ENCODE measurements at regions not wholly inside any gene's neighbourhood (a gene's known extent, or its start where the extent isn't known, plus 50 kb on each side); places are given as distances from the start of the nearest gene placed in this dataset.

DNA sequence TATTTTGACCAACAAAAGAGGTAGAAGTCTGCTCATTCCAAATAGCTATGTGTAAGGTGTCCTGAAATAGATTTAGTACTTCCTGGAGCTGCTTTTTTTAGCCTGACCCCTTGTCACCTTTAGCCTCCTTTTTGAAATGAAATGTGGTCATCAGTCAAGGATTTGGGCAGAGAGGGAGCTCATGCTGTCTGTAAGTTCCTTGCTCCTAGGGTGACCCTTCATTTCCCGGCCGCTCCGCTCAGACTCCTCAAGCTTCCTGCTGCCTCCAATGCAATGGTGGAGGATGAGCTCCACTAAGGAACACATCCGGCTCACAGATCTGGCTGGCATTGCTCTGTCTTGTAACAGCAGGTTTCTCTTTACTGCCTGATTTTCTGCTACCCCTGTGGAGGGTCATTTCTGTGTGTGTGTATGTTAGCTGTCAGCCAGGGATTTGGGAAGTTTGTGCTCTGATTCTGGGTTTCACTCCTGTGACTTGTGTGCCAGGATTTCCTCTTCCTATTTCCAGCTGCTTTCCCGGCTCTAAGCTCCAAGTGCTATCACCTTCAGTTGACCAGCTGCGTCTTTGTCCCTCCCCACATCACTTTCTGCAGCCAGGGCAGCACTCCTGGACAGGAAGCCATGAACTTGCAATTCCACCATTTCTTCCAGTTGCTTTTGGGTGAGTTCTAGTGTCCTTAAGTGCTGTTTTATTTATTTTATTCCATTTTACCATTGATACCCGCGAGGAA, 265.9 kb downstream of the ICE1 start:
- no peaks in the 10 kb centered on the region for H3K27me3 ChIP-seq
- DNase-seq = no peak

DNA sequence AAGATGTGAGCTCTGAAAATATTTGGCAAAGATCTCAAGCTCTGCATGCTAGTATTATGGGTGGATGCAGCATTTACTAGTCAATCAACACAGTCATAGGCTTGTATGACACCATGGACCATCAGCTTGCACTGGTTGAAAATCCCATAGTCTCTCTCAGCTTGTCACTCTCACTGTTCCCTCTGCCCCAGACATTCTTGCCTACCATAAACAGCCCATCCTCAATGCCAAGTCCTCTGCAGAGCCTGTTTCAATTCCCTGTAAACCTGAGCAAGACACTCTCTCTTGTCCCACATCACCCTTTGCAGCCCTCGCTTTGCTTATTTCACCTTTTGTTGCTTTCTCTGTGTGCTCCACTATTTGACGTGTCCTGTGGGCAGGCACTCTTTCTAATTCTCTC, 264.6 kb downstream of the ICE1 start:
- Histone ChIP-seq H3K4me3 (no peak overlapping the region), H3K27me3 (no peaks in the 10 kb centered on the region), H3K36me3 (no peaks in the 10 kb centered on the region), H3K9me3 (no peaks in the 10 kb centered on the region), H3K27ac (no peak overlapping the region), H3K4me1 (no peaks in the 10 kb centered on the region)
- no peak for DNase-seq
- TF ChIP-seq, protein P1, sequence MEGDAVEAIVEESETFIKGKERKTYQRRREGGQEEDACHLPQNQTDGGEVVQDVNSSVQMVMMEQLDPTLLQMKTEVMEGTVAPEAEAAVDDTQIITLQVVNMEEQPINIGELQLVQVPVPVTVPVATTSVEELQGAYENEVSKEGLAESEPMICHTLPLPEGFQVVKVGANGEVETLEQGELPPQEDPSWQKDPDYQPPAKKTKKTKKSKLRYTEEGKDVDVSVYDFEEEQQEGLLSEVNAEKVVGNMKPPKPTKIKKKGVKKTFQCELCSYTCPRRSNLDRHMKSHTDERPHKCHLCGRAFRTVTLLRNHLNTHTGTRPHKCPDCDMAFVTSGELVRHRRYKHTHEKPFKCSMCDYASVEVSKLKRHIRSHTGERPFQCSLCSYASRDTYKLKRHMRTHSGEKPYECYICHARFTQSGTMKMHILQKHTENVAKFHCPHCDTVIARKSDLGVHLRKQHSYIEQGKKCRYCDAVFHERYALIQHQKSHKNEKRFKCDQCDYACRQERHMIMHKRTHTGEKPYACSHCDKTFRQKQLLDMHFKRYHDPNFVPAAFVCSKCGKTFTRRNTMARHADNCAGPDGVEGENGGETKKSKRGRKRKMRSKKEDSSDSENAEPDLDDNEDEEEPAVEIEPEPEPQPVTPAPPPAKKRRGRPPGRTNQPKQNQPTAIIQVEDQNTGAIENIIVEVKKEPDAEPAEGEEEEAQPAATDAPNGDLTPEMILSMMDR (IDR thresholded peaks at IDR 0.05) = no peak
- no peak for TF ChIP-seq POLR2A (IDR thresholded peaks at IDR 0.05)

More for the DNA sequence above, 265.9 kb downstream of the ICE1 start:
- H3K36me3 ChIP-seq = no peaks in the 10 kb centered on the region
- H3K4me1 ChIP-seq = no peaks in the 10 kb centered on the region
- H3K27ac ChIP-seq = no peak overlapping the region
- no peak overlapping the region for H3K4me3 ChIP-seq
- H3K9me3 ChIP-seq = no peaks in the 10 kb centered on the region
- TF ChIP-seq POLR2A (IDR thresholded peaks at IDR 0.05) = no peak
- TF ChIP-seq, protein P1 (IDR thresholded peaks at IDR 0.05) = no peak

DNA sequence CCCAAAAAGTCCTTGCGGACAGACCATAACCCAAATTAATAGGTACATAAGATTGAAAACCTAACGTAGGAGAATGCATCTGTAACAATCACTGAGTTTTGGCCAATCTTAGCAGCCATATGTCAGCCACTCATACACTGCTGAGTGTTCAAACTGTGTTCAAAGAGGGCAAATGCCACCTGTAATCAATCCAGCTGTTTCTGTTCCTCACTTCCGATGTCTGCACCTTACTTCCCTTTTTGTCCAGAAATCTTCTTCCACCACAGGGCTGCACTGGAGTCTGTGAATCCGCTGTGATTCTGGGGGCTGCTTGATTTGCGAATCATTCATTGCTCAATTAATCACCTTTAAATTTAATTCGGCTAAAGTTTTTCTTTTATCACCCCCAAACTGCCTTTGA, 263.9 kb downstream of the ICE1 start:
- H3K4me1 ChIP-seq = no peaks in the 10 kb centered on the region

DNA sequence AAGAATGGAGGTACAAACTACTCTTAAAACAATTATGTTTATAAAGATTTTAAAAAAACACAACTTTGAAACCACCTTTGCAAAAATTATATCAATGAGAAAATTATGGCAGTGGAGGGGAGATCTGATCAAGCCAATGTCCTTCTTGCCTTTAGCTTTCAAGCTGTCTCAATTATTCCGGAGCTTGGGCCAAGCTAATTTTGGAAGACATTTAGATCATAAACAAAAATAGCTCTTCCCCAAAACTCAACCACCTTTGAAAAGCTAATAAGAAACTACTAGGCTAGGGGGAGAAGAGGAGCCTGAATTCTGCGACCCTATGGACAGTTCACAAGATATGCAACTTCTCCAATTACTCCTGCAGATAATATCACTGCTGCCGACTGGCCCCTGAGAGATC, 263.3 kb downstream of the ICE1 start:
- Histone ChIP-seq H3K4me1 (no peaks in the 10 kb centered on the region), H3K27me3 (no peaks in the 10 kb centered on the region), H3K4me3 (no peak overlapping the region), H3K27ac (no peak overlapping the region), H3K36me3 (no peaks in the 10 kb centered on the region), H3K9me3 (no peaks in the 10 kb centered on the region)
- TF ChIP-seq, protein P1 (IDR thresholded peaks at IDR 0.05) = no peak
- TF ChIP-seq POLR2A (IDR thresholded peaks at IDR 0.05) = no peak
- DNase-seq = no peak

More for the DNA sequence above, 263.9 kb downstream of the ICE1 start:
- no peak for DNase-seq
- TF ChIP-seq, protein P1 (IDR thresholded peaks at IDR 0.05) = no peak
- no peak for TF ChIP-seq POLR2A (IDR thresholded peaks at IDR 0.05)
- no peak overlapping the region for H3K4me3 ChIP-seq
- no peaks in the 10 kb centered on the region for H3K36me3 ChIP-seq
- H3K27ac ChIP-seq = no peak overlapping the region
- no peaks in the 10 kb centered on the region for H3K9me3 ChIP-seq
- no peaks in the 10 kb centered on the region for H3K27me3 ChIP-seq

DNA sequence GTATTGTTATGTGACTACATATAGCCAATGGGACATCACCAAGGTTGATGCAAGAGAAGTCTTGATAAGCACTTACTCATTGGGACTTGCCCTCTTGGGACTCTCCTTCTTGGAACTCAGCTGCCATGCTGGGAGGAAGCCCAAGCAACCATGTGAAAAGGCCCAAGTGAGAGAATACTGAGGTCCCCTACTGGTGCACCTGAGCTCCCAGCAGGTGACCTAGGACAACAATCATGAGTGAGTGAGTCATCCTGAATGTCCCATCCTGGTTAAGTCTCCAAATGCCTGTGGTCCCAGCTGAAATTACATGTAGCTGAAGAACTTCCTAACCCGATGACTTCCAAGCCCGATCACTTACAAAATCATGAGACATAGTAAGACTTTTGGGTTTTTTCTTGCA, 260.7 kb downstream of the ICE1 start:
- H3K27me3 ChIP-seq = no peaks in the 10 kb centered on the region
- H3K4me1 ChIP-seq = no peaks in the 10 kb centered on the region
- no peak for DNase-seq
- H3K9me3 ChIP-seq = no peaks in the 10 kb centered on the region
- TF ChIP-seq, protein P1 (IDR thresholded peaks at IDR 0.05) = no peak
- no peak for TF ChIP-seq POLR2A (IDR thresholded peaks at IDR 0.05)
- H3K36me3 ChIP-seq = no peaks in the 10 kb centered on the region
- no peak overlapping the region for H3K4me3 ChIP-seq
- H3K27ac ChIP-seq = no peak overlapping the region

All from Peyer's patch (tissue), 4 donors.